Hippocampal formation (tissue), 2 donors: ENCODE measurements at regions not wholly inside any gene's neighbourhood (a gene's known extent, or its start where the extent isn't known, plus 50 kb on each side); places are given as distances from the start of the nearest gene placed in this dataset.

ENCODE experiments used
- DNase-seq, 2 donors: peaks; one replicate each; lab custom pipeline; 2025; lab: John Stamatoyannopoulos, UW

DNA sequence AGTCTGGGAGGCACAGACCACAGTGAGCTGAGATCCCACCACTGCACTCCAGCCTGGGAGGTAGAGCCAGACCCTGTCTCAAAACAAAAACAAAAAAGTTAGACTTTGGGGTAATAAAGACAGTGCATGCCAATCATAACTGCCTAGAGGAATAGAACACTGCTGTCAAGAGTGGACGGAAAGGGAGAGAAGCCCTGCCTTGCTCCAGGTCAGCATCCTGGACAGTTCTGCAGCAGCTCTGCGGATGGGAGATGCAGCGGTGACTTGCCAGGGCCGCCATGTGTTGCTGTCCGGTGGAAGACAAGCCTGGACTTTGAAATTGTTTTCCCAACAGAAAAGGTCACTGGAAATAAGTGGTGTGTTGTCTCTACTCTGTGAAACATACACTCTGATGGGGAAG is 618.2 kb downstream of the TBC1D22A start:
- DNase-seq: no peak

DNA sequence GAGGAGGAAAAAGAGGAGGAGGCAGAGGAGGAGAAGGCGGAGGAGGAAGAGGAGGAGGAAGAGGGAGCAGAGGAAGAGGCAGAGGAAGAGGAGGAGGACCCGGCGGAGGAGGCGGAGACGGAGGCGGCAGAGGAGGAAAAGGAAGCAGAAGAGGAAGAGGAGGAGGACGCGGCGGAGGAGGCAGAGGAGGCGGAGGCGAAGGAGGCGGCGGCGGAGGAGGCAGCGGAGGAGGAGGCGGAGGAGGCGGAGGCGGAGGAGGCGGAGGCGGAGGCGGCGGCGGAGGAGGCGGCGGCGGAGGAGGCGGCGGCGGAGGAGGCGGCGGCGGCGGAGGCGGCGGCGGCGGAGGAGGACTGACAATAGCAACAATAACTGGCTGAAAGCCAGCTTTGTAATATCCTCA is 616.6 kb downstream of the TBC1D22A start:
- no peak for DNase-seq

DNA sequence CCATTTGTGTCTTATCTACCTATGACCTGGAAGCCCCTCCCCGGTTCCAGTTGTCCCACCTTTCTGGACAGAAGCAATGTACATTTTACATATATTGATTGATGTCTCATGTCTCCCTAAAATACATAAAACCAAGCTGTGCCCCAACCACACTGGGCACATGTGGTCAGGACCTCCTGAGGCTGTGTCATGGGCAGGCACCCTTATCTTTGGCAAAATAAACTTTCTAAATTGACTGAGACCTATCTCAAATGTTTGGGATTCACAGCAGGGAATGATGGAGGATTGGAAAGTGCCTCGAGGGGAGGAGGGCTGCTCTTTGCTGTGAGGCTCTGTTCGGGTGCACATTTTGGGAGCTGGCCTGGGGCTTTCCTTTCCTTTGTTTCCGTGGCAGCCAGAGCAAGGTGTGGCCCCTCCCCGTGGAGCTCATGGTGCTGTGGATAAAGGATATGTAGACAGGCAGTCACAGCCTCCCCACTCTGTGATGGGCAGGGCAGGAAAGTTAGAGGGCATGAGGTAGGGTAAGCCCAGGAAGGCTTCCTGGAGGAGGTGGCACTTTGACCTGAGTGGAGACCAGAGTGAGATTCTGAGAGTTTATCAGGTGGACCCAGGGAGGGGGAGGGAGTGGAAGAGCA is 615.6 kb downstream of the TBC1D22A start:
- DNase-seq: no peak

DNA sequence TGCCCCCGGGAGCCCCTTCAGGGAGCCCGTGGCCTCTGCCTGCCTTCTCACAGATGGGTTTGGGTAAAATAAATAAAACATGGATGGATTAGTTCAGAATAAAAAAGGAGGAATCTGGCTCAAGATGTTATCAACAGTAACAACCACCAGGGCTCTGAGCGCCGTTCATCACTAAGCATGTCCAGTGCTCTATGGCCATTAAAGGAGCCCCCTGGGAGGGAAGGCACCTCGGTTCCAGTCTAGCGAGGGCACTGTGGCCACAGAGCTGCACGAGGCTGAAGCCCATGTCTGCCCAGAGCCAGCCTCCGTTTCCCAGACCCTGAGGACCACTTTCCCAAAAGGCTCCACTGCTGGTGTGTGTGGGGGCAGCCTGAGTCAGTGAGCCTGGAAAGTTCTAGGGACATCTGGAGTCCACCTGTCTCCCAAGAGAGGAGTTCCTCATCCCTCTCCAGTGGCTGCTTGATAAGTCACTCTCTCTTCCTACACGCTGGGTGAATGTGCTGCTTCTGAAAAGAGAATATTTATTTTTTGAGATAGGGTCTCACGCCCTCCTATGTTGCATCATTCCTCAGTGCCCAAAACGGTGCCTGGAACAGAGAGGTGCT is 614.6 kb downstream of the TBC1D22A start:
- no peak for DNase-seq

DNA sequence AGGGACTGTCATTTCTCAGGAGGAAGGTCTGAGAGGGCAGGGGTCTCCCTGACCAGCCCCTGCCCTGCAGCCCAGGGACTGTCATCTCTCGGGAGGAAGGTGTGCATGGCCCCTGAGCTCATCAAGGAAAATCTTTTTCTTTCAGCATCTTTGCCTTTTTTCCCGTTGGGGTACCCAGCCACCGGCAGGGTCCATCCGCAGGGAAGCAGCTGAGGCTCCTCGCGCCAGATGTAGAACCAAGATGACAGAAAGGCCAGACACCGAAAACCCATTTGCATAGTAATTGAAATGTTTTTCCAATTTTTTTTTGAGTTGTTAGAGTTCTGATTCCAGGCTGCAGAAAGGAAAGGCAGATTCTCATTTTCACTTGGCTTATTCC is 613.9 kb downstream of the TBC1D22A start:
- DNase-seq: no peak

DNA sequence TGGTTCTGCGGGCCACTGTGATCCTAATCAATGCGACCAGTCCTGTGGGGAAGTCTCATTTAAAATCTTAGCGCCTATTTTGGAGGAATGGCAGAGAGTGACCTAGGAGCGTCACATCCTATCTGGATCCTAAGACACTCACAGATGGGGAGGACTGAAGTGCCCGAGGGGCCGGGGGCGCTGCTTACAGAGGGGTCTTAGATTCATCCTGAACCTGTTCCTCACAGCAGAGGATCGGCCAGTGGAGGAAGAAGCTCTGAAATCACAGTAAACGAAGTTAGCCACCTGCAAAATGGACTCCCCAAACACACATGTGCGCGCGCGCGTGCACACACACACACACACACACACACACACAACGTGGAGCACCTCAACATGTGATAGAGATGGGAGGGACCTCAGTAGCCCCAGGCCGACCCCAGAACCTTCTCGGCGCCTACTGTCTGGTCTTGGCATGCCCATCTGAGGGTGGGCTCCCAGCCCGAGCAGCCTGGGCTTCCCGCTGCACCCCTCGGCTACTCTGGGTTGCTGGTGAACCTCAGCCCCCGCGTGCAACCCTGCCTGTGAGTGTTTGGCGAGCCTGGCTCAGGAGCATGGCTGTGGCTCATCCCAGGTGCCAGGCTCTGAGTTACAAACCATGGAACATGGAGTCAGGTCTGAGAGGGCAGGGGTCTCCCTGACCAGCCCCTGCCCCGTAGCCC is 613.3 kb downstream of the TBC1D22A start:
- DNase-seq: no peak

DNA sequence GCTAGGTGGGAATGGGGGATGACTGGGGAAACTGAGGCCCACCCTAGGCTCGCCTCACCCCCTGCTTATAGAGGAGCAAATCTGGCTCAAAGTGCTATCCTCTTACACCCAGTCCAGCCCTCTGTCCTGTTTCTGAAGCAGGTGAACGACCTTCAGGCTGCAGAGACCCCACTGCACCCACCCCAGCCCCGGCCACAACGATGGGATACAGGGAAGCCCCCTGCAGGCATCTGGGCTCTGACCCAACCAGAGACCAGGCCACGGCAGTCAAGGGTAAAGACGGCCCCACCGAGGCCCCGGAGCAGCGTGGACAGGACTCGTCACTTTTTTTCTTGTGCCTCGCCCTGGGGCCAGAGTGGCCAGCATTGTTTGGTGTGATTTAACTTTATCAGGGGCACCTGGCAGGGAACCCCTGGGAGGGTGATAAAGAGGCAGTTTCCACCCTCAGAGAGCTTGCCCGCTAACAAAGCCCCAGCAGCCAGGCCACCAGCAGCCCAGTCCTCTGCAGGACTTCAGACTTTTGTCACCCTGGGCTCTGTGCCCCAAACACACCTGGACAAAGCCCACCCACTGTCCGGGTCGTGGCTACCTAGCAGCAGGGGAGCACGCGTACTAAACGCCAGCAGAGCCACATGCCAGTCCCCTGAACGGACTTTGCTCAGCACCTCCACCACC is 612.6 kb downstream of the TBC1D22A start:
- no peak for DNase-seq

DNA sequence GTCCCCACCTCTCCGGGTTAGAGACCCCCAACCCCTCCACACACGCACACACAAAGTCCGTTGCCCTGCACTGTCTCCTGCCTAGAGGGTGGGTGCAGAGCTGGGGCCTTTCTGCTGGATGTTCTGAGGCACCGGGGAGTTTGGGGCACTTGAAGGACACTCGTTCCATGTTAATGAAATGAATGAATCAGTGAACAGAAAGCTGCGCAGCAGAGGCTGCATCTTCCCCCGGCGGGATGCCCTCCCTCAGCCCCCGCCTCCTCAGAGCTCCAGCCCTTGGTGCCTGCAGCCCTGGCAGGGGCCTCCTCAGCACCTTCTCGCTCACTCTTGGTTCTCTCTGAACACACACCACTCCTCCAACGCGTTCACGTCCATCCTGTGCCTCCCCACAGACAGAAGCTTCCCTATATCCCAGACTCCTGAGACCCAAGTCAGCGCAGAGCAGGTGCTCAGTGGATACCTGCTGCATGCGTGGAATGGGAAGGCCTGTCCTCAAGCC is 611.9 kb downstream of the TBC1D22A start:
- DNase-seq: no peak

DNA sequence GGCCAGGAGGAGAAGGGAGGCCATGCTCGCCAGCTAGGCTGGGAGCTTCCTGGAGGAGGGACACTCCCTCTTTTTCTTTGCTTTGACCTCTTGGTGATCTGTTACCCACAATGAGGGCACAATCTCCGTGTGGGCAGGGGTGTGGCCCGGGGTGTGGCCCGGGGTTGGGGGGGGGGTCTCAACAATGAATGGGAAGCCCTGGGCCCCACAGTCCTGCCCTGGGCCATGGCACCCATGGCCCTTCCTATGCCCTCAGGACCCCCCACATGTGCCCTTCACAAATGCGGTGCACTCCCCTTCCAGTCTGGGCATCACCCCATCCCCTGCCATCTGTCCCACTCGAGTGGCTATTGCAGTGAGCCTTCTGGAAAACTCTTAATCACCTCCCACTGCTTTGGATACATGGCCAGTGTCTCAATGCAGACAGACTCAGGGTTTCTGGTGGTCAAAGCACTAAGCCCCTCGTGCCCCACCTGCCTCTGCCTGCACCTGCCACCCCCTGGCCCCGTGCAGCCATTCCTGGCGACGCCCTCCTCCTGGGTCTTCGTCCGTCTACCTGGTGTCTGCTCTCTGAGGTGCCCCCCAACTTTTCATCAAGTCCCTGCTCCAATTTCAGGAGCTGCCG is 611.3 kb downstream of the TBC1D22A start:
- DNase-seq: no peak

DNA sequence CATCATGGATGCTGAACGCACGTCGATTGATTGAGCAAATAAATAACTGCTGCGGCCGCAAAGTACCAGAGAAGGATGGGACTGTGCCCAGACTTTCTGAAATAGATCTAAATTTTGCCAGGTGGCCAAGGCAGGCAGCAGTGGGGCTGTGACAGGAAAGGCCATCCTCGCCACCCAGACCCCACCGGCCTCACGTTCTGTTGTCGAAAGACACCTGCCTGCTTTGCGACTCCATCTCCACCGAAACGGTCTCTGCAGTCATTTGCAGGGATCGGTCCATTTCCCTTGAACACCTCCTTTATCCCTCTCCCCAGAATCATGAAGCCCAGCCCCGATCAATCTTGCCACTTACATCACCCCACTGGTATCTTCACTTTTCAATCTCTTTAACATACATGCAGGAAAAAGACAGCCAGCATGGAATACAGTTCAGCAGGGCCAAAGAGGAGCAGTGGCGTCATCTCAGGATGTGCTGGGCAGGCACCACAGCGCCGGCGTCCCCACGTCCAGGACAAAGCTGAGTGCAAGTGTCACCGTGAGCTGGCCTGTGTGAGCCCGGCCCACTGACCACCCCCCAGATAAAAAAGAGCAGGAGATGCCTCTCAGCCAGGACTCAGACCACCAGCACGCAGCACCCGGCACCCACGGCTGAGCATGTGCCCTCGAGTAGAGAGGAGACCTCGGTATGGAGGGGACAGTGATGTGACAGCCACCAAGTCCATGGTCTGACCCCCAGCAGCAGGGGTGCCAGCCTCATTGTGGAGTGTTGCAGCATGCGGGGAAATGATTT is 610.3 kb downstream of the TBC1D22A start:
- no peak for DNase-seq

DNA sequence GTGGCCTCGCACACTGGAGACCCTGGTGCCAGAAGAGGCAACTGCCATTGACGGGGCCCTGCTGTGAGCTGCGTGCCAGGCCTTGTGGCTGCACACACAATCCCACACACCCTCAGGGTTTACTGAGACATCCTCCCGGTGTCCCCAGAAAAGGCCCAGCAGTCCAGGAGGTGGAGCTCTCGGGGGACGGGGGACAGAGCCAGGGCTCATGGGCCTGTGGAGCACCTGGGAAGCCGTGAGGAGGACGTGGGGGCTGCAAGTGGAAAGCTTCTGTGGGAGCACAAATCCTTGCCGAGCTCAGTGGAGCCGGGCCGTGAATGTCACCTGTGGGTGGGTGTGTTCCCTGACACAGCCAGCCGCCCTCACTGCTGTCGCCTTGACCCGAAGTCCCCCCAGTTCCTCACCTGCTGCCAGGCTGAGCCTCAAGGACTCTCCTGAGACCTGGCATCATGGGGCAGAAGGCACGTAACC is 609.7 kb downstream of the TBC1D22A start:
- DNase-seq: no peak

DNA sequence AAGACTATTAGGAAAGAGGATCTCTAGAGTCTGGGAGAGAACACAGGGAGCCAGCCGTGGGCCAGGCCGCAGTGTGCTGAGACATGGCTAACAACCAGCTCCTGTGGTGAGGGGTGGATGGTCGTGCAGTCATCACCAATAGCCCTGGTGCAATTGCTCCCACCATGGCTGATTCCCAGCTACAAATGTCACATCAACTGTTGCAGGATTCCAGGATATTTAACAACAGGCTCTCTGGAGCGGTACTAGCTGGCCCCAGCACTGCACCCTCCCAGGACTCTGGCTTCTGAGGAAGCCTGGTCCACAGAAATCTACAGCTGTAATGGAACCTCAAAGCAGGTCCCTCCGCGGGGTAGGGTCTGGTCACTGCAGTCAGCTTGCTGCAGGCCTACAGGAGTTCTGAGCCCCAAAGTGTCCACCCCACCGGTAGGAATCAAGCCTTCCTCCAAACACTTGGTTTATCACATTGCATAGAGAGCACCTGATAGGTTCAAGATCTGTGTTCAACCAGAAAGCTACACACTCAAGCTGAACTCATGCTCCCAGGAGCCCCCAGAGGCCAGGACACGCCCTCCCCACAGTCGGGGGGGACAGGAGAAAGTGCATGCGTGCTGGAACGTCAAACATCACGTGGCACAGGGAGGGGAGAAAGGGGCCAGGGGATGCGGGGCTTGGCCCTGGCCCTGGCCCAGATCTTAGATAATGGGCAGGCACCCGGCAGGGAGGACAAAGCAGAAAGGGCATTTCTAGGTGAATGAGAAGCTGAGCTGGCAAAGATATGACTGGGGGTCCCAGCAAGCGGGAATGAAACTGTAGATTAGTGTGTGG is 609.0 kb downstream of the TBC1D22A start:
- no peak for DNase-seq

DNA sequence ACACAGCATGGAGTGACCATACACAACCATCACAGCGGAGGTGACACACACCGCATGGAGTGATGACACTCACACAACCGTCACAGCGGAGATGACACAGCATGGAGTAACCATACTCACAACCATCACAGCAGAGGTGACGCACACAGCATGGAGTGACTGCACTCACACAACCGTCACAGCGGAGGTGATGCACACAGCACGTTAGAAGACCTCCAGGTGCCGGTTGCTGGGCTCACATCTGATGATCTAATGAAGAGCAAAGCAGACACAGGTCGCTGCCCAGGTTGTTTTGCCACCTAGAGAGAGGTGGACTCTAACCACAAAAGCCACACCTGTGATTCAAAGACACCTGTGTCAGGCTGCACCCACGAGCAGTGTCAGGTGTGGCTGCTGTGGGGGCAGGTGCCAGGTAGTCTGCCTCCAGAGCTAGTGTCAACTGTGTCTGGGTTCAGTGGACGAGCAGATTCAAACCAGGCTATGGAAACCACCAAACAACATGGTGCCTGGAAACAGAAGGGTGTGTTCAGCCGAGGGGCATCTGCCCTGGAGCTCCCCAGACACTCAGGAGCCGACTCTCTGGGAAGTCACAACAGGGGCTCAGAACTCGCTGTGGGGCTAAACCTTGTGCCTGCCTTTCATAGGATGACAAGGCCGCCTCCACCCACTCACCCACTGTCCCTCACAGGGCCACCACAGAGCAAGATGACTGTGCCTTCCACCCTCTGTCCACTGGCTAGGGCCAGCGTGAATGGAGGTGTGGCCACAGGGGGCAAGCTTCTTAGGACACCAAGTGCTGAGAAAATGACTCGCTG is 608.2 kb downstream of the TBC1D22A start:
- no peak for DNase-seq

DNA sequence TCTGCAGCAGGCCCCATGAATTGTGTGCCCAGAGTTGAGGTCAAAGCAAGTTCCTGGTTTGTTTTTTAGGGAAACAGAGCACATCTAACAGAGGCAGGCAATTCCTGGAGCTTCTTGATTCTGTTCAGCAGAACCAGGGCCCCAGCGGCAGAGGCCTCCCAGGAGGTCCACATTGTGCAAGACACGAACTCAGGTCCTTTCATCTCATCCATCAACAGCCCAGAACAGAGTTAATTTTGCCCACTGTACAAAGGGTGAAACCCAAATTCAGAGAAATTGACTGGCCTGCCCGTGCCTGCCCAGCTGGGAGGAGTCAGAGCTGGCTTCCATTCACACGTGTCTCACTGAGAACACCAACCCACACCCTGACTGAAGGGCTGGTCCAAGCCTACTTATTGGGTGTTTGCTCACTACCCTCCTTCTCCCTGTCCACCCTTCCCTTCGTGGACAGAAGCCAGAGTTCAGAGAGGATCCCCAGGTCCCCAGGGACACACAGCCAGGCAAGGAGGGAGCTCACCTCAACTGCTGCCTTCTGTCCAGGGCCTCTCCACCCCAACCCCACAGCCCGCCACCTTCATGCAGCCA is 607.1 kb downstream of the TBC1D22A start:
- no peak for DNase-seq

DNA sequence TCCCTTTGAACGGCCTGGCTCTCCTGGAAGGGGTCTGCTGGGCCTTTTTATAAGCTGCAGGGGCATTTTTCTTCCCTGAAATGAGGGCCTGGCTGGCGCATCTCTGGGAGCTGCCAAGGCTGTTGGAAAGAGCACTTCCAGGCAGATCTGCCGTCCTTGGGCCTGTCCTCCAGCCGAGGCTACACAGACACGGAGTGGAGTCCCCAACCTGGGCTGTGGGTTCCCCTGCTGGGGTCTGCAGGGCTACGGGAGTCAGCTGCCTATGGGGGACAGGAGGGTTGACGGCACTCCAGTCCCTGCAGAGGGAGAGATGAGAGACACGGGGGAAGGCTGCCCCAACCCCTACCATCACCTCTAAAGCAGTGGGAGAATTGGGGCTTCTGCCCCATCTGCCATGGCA is 606.6 kb downstream of the TBC1D22A start:
- no peak for DNase-seq

DNA sequence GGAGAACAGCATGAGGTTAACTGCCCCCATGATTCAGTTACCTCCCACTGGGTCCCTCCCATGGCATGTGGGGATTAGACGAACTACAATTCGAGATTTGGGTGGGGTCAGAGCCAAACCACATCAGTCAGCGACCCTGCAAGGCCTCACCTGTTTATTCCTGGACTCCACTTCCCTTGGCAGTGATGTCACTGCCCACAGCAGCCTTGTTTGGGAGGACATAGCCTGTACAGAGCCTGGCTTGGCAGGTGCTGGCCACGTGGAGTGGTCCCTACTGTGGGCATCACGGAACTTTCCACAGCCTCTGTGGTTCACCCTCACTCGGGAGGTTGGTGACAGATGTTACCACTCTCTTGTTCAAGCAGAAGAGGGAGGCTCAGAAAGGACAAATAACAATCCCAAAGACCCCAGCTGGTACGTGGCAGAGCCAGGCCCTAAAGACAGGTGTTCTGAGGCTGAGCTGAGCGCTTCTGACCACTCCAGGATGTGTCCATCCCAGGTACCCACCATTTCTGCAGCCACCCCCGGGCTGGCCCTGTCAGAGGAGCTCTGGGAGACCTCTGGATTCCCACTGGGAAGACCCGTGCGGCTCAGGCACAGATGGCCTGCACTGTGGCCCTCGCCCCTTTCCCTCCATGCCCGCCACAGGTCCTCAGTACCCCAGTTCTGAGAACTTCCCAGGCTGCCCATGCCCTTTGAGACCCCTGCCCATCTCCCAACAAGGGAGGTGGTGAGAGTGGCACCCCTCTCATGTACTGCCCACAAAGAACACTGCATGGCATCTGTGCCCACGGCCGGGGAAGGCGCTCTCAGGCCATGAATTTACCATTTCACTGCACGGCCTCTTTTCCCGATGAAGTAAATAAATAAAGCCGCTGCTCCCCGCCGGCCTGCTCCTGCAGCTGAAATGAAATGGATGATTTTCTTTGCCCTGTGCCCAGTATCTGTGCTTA is 605.8 kb downstream of the TBC1D22A start:
- no peak for DNase-seq

DNA sequence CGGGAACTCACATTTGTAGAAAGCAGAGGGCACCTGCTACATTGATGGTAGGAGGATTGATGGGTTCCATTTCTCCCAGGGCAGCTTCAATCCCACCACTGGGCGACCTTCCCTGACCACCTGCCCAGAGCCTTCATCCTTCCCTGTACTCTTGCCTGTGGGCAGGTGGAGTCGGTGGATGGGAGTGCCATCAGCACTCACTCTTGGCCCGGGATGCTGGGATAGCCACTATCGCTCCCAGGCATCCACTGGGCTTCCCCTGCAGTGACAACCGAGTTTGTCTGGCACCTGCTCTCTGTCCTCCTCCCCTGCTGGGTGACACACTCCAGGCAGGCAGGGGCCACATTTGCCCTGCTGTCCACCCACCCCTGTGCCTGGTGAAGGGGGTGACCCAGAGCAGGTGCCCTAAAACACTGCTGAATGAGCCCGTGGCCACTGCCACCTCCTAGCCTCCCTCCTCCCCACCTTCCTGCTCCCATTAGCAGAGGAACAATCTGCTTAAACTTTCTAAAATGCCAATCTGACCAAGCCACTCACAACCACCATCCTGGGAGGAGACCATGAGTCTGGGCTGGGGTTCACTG is 604.7 kb downstream of the TBC1D22A start:
- no peak for DNase-seq
